ENCODE measurements at regions not wholly inside any gene's neighbourhood (a gene's known extent, or its start where the extent isn't known, plus 50 kb on each side); places are given as distances from the start of the nearest gene placed in this dataset.

GRCh38 chr2:234546770-234547169, 49.9 kb upstream of the ARL4C start:
- no peak for TF ChIP-seq EZH2 (IDR thresholded peaks at IDR 0.05; ENCODE audit: borderline replicate concordance, low read depth, low read length, poor library complexity, severe bottlenecking)
- no peak for TF ChIP-seq CTCF (conservative IDR thresholded peaks at IDR 0.05; ENCODE audit: low read depth, low read length)
- POLR2A ChIA-PET (ENCODE audit: low non-redundant PET): no interaction called here

More at GRCh38 chr2:234546770-234547169, 49.9 kb upstream of the ARL4C start:
- BruUV-seq (replicated peaks): no TSS peak
- no peaks in the 10 kb centered on the region for H3K36me3 ChIP-seq (ENCODE audit: insufficient read depth, low read length, poor library complexity, severe bottlenecking)
- H3K27ac ChIP-seq (ENCODE audit: low read depth, low read length, poor library complexity, severe bottlenecking): no peak overlapping the region
- intact Hi-C loops (cut with micrococcal nuclease; ENCODE audit: unreplicated experiment): no loop called here
- no peak overlapping the region for H3K4me3 ChIP-seq (ENCODE audit: low read depth, low read length, poor library complexity, severe bottlenecking)
- H3K27me3 ChIP-seq (replicated peaks; ENCODE audit: insufficient read depth, low read depth, low read length, poor library complexity): no peaks in the 10 kb centered on the region
- no peak for DNase-seq (ENCODE audit: low spot score)
- CTCF ChIA-PET: no interaction called here
- H3K4me1 ChIP-seq (ENCODE audit: insufficient read depth, low read length, poor library complexity, severe bottlenecking): no peaks in the 10 kb centered on the region
- no peaks in the 10 kb centered on the region for H3K9me3 ChIP-seq (ENCODE audit: low read depth, low read length, poor library complexity, severe bottlenecking)

Data from A673 (cell line).